SK-MEL-5 (cell line): ENCODE measurements at regions not wholly inside any gene's neighbourhood (a gene's known extent, or its start where the extent isn't known, plus 50 kb on each side); places are given as distances from the start of the nearest gene placed in this dataset.
A peak's percentile ranks its signal among the peaks of the same experiment; 100 is the strongest.
"Not testable (repeated sequence)": the region's sequence is repeated elsewhere in the genome, so short reads cannot be mapped to it uniquely, and the experiment has no call there.

Experiments
- DNase-seq: peaks from one replicate; pipeline ENCODE4 v3.0.0-alpha.2; 2016; ENCODE audit warnings: low read depth, low spot score
- in situ Hi-C: cut with HindIII; loops from 2 replicates; pipeline ENCODE4 v1.10.0; 2016; ENCODE audit warnings: low sequenced_read_pairs, high pct_unique_total_duplicates, low pct_unique_long_range_greater_than_20kb

GRCh38 chr20:53874706-53875105, 195.7 kb downstream of the BCAS1 start:
- DNase-seq: no peak

GRCh38 chr20:53874104-53874503, 196.3 kb downstream of the BCAS1 start:
- in situ Hi-C loops: no loop called here
- no peak for DNase-seq

More at GRCh38 chr20:53874706-53875105, 195.7 kb downstream of the BCAS1 start:
- in situ Hi-C loops: no loop called here

GRCh38 chr20:53873230-53873604, 197.2 kb downstream of the BCAS1 start:
- in situ Hi-C loops: no loop called here
- DNase-seq: no peak

- in situ Hi-C loops: no loop called here
- DNase-seq: no peak
These were observed 197.7 kb downstream of the BCAS1 start for GRCh38 chr20:53872561-53873229.

GRCh38 chr20:53872081-53872541, 198.3 kb downstream of the BCAS1 start:
- in situ Hi-C loops: no loop called here
- no peak for DNase-seq

- in situ Hi-C loops: no loop called here
- no peak for DNase-seq
These were observed 198.9 kb downstream of the BCAS1 start for GRCh38 chr20:53871541-53871940.

GRCh38 chr20:53870426-53871315, 199.7 kb downstream of the BCAS1 start:
- no peak for DNase-seq
- in situ Hi-C loops: no loop called here

GRCh38 chr20:53869466-53870258, 200.7 kb downstream of the BCAS1 start:
- in situ Hi-C loops: no loop called here
- DNase-seq: peak; percentile 88

GRCh38 chr20:53867741-53868351, 202.5 kb downstream of the BCAS1 start:
- in situ Hi-C loops: no loop called here
- peak; percentile 27 for DNase-seq

- in situ Hi-C loops: no loop called here
- peak; percentile 53 for DNase-seq
These were observed 203.3 kb downstream of the BCAS1 start for GRCh38 chr20:53866794-53867740.

- in situ Hi-C loops: no loop called here
- DNase-seq: peak; percentile 54
These were observed 204.2 kb downstream of the BCAS1 start for GRCh38 chr20:53865901-53866793.

- in situ Hi-C loops, DNase-seq: not testable (repeated sequence)
These were observed 205.4 kb downstream of the BCAS1 start for GRCh38 chr20:53864765-53865683.

GRCh38 chr20:53863923-53864641, 206.3 kb downstream of the BCAS1 start:
- DNase-seq, in situ Hi-C loops: not testable (repeated sequence)

GRCh38 chr20:53863535-53863922, 206.9 kb downstream of the BCAS1 start:
- in situ Hi-C loops, DNase-seq: not testable (repeated sequence)
